HuH-7 (cell line): ENCODE measurements at regions not wholly inside any gene's neighbourhood (a gene's known extent, or its start where the extent isn't known, plus 50 kb on each side); places are given as distances from the start of the nearest gene placed in this dataset.

Source experiments
- DNase-seq: peaks from one replicate; pipeline ENCODE4 v3.0.0; 2011; ENCODE audit warnings: low spot score

DNA sequence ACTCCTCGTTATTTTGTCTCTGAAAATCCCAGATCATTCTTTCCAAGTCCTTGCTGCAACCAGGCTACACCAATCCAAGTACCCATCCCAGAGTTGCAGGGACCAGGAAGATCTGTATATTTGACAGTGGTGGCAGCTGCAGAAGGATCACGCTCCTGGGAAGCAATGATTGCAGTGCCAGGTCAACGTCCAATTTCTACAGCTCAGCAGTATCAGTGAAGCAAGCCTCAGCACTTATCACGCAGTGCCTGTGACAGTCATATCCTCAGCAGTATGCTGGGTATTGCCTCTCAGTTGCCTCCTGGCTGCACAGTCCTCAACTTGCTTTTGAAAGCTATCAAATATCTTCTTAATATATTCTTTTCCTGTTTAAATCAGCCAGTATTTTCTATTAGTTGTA is 66.7 kb downstream of the BARHL2 start:
- peak; percentile 20 for DNase-seq

DNA sequence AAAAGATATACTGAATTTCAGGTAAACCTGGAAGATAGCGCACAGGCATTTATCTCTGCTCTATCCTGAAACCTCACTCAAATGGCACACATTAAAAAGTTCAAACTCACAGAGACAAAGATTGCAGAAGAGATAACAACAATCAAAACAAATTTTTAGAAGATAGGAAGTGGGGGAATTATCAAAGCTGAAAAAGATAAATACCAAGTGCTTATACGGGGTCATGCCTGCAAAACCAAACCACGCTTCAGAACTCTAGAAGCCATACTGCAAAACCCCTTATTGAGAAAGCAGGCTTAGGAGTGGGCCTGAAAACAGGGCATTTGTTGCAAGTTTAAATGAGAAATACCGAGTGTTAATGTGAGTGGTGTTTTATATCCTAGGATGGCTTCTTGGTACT is 76.8 kb downstream of the BARHL2 start:
- DNase-seq, result no peak

DNA sequence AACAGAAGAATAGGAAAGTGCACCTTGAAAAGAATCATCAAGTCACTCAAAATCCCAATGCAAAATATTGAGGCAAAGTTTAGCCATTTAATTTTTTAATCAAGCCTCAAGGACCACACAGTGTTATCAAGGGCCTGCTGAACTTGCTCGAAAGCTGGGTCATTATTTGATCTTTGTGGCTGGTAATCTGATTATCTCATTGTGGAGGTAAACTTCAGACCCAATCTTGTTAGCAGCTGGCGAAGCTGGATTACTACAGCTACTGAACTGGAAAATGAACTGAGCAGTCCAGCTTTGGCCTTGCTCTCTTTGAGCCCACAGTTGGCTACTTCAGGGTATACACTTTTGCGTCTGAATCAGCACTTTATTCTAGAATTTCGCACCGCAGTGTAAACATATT is 94.4 kb downstream of the BARHL2 start:
- DNase-seq, result no peak

DNA sequence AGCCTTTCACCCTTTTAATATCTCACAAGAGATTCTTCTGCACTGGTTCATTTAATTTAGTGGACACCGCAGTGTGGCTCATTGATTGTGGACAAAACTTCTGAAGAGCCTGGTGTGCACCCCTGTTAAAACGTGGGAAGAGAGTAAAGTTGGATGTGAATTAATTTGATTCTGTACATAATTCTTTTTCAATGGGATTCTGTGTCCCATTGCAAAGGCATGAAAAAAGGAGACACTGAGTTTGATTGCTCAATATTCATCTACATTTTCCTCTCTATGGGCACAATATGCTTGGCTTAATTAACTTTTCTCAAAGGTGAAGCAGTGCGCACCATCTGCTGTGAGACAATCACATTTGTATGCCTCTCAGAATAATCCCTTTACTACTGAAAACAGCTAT is 95.1 kb downstream of the BARHL2 start:
- DNase-seq, result no peak

DNA sequence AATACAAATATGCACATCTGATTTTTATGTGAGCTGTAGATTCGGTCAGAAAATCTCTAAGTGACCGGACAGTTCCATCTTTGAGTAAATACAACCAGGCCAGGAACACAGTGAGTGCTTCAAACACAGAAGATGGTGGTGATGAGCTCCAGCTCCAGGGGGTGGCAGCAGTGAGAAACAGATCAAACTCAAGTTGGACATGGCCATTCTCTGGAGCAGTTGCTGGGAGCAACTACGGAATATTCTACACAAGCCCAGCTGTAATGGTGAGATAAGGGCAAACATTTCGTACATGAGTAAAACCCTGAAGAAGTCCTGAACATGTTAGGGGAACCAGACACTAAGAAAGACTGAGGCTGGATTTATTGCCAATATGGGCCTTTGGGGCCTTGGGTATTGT is 100.7 kb downstream of the BARHL2 start:
- DNase-seq, result peak; percentile 32

DNA sequence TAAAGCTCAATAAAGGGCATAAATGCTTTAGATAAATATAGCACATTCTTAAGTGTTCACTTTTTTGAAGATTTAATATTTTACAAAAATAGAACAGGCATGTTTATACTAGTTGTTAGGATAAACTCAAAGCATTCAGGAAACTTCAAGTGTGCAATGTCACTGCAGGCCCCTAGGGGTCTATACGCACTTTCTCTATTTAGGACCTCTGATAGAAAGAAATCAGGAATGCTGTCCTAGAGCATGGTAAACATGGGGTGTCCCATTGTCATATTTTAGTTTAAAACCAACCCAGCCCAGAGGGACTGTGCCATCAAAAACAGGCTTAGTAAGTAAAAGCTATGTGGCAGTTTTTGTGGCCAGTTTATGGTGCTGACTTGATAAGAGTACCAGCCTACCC is 102.2 kb downstream of the BARHL2 start:
- no peak for DNase-seq

DNA sequence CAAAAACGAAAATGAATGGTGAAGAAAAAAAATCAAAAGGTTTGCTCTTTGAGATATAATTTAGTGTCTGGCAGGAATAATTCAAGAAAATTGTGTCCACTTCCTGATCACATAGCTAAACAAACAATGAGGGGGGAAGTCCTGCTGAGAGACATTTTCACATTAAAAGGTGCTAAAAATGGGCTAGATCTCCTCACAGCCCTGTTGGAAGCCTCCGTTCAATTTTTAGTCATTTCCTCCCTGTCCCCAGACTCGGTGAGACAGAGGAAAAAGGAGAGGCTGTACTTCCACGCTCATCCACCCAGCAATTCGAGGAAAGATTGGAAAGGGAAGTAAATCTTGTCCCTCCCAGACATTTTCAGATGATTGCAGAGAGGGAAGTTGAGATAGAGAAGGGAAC is 103.7 kb downstream of the BARHL2 start:
- DNase-seq, result no peak

DNA sequence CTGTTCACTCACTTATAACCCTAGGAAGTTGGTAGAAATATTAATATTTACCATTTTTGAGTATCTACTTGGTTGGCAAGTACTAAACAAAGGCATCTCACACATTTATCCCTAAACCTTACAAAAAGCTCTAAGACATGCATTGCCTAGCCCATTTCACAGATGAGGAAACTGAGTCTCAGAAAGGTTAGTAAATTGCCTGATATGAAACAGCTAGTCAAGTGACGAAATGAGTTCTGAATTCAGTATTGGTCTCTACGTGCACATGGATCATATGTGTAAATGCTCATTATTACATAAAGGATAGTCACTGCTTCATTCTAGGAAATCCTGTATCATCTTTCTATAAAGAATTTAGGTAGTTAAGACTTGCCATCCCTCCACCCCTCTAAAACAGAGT is 105.1 kb downstream of the BARHL2 start:
- DNase-seq, result no peak

DNA sequence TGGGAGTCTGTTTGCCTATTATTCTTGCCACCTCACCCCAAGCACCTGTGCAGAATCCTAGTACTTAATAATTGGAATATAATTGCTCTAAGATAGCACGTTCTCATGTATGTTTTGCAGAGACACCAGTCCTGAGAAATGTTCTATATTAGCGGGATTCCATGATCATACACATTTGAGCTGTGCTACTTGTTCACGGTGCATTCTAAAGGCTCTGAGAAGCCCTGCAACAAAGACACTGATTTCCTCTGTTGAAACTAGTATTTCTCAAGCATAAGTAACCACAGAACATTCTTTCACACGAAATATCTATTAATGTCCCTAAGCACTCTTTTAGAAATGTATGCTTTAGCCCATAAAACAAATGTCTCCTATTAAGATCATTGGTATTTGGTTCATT is 109.4 kb downstream of the BARHL2 start:
- DNase-seq, result no peak

DNA sequence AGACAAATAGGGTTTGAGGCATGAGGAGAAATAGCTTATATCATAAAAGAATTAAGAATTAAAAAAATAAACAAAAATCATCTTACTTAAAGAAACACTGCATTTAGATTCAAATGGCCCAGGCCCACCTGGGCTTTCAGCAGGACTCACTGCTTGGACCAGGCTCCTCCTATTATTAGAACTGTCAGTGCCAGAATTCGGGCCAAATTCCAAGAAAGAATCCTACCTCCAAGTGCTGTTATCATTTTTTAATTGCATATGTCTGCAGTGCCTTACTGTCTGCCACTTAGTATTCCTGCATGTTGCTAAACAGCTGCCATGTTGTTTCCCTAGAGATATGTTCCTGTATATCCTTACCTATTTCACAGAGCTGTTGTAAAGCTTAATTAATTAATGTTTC is 112.0 kb downstream of the BARHL2 start:
- DNase-seq, result no peak

DNA sequence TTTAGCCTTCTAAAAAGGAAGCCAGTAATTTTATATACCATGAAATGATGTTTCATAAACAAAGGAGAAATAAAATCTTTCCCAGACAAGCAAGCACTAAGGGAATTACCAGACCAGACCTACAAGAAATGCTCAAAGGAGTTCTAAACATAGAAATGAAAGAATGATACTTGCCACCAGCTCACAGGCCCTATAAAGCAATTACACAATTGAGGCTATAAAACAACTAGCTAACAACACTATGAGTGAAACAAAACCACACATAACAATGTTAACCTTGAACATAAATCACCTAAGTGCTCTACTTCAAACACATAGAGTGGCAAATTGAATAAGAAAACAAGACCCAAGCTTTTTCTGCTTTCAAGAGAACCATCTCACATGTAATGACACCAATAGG is 123.8 kb downstream of the BARHL2 start:
- no peak for DNase-seq

DNA sequence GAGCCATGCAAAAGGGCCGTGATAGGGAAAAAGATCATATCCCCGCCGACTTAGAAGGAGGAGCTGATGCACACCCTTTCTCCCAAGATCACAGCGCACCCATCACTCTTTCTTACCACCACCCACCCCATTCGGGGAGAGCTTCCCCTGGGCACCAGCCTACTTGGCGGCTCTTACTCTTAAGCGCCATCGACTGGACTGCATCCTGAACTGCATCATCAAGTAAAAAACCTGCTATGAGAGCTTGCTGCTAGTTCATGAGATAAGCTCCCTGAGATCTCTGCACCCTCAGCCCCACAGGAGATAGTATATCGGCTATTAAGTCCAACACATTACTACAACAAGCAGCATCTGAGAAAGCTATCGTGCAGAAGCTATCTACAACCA is 125.1 kb downstream of the BARHL2 start:
- DNase-seq, result no peak

DNA sequence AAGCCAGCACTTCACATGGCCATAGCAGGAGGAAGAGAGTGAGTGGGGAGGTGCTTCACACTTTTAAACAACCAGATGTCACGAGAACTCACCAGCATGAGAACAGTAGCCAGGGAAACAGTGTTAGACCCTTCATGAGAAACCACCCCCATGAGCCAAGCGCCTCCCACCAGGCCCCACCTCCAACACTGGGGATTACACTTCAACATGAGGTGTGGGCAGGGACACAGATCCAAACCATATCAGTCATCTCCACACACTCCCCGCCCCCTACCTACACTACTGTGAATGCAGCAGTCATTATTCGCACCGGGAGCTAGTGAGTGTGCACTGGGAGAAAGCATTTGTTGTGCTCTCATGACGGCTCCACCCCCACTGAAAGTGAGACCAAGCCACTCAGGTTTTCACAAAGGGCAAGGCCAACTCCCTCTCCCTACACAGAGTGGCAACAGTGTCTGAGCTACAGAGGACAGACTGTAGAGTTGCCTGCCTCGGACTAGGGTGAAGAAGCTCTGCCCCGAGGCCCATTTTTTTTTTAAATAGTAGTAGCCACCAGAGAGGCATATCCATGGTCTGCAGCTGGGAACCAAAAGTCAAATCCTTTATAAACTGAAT is 125.6 kb downstream of the BARHL2 start:
- no peak for DNase-seq

DNA sequence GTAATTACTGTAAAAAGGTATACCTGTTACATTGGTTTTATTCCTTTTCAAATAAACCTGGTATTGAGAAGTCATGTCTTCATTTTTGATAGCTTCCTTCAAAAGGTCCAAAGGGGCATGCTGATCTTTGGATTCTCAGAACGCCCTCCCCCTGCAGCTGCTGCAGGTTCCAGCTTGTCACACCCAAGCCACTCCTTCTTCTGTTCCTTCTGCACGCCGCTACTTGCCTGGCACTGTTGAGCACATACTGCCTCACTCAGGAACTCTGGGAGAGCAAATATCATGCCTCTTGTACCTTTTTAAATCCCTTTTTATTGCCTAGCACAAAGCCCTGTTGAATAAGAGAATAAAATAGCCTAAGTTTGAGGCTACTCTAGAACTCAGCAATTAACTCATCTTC is 136.9 kb downstream of the BARHL2 start:
- no peak for DNase-seq

DNA sequence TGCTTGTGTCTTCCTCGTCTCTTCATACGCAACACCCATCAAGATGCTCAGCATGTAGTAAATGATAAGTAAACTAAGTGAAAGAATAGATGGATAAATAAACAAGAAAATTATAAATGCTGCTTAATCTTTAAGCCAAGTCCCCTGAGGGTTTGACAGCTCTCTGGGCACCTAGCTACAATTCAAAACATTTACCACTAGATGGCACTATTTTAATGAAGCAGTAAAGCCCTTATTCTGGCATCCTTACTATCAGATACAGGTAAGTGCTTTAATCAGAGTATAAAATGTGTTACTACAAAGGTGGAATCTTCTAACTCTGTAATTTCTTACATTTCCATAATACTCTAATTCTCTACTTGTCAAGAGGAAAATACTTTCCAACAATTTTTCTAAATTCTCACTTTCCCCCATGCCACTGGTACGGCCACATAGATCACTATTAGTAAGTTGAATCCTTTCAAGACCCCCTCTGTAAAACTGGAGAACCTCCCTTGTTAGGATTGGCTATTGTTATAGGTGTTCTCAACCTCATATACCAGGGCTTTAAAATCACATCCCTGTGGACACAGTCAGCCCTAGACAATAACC is 137.8 kb downstream of the BARHL2 start:
- DNase-seq, result peak; percentile 36

DNA sequence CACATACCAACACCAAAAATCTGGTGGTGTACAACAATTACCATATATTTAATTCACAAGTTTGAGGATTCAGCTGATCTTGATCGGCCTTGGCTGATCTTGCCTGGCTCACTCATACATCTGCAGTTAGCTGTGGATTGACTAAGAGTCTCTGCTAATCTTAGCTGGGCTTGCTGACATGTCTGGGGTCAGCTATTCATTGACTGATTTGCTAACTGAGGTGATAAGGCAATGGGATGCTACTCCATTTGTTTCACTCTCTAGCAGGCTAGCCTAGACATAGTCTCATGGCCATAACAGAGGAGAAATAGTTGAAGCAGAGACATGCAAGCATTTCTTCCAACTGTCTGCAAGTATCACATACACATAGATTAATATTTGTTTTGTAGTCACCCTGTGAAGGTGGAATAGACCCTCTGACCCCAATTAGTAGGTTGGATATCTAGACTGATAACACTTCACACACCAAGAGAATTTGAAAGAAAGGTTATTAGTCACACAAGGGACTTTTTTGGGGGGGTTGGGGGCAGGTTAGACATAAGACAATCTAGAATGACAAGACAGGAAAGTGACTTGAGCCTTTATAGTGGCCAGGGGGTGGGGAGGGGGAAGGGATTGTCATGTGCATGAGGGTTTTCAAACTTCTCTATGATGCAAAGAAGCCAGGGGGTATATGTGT is 142.3 kb downstream of the BARHL2 start:
- DNase-seq, result no peak

DNA sequence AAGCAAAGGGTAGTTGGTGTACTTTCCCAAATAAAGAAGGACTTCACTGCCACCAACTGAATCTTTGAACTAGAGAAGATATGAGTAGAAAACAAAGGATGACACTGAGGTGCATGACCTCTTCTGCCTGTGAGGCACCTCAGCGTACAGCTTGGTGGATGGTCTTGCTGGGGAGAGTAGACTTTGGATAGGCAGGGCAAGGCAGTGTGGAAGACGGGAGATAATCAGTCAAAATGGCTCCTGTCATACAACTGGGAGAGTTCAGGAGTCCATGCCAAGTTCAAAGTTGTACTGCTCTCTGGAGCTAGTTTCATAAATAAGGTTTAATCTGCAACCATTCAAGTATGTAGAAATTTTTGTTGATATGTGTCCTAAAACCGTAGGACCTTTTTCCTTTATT is 143.4 kb downstream of the BARHL2 start:
- no peak for DNase-seq

DNA sequence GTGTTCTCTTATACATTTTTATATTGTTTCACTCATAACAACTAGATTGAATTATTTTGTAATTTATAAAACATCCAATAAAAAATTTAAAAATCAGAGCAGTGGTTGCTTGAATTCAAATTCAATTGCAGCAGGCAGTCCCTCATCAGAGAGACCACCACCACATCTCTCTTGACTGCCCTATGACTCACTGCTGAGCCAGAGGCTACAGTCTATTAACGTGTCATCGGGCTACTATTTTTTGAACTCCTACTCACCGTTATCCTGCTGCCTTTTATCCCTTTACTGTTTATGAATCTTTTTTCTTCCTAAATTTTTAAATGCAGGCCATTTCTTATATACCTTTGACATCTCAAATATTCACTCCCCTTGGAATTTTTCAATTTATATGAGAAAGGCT is 144.7 kb downstream of the BARHL2 start:
- no peak for DNase-seq

DNA sequence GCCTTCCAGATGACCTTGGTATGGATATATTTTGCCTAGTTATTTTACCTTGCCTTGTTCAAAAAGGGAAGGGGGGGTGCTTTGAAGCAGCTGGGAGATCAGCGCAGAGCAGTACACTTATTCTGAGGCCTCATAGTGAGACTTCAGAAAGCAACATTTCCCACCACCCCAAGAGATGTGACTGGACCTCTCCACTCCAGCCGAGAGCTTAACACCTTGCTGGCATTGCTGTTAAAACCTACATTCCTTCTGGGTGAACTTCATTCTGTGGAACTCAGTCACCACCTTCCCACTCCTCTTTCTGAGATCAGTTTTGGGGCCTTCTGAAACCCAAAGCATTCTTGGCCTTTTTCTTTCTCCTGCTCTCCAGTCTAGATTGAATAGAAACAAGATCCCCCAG is 148.7 kb downstream of the BARHL2 start:
- DNase-seq, result no peak

DNA sequence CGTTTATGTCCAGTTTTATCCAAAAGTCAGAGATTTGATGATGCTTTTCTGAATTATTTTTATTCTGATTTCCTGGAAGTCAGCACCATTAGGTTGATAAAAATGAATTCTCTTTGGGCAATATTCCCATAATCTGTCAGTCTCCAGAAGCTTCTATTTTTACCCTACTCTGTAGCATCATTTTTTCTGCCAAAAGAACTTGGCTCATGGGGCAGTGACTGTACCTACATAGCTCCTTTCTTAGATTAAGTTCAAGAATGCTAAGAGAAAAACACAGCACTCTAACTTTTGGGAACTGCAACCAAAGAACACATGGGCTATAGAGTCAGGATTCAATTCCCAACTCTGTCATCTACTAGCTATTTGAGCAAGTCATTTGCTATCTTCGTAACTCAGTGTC is 152.9 kb downstream of the BARHL2 start:
- DNase-seq, result no peak

DNA sequence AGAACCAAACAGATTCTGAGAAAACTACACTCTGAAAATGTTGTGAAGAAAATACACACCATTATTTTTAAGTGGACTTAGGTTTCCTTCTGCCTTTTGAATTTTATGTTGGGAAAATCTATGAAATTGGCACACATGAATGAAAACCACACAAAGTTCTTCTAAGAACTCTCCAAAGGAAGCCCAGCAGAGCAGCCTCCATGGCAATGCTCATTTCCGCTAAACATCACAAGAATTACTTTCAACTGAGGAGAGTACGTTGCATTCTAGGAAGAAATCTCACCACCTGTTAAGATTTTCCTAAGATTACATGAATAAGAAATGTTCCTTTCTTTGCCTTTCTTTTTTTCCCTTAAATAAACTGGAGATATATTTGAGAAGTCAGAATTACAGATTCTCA is 154.2 kb downstream of the BARHL2 start:
- DNase-seq, result no peak

DNA sequence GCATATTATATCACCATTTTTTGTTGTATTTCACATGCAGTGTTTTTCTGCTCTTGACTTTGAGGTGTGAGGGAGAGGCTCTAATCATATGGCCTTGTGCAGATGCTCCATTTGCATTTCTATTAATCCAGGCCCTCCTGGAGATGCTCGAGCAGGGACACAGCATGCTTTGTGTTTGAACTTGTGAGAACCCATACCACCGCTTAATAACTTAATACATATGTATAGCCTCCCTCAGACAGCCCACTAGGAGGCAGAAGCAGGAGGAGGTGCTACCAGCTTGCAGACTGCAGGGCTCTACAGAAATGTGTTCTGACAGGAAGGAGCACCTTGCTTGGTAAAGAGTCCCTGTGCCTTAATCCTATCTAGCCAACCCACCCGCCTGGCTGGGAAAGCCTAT is 155.2 kb downstream of the BARHL2 start:
- DNase-seq, result no peak

DNA sequence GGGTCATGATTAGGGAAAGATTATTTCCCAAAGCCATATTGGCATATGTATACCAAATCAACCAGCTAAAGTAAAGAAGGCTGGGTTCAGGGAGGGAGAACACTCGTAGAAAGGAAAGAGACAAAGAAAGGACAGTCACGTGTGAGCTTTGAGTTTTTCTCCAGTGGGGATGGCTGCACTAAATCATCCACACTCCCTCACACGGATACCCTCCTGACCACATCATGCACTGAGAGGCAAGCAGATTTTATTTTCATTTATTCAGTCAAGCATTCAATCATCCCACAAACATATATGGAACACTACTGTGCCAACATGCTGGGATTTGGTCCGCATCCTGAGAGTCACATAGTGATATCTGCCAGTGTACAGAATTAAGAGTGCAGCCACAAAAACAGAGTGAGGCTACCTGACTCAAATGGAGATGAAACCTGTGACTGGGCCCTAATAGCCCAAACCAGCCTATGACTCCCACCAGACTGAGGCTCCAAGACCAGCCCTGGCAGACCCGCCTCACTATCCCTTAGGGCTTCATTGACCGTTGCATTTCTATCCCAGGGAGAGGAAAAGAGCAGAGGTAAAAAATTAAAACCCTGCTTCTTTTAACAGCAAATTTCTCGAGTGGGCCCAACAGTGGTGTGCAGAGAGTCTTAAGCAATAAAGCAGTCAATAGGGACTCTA is 155.9 kb downstream of the BARHL2 start:
- no peak for DNase-seq
